Tibial nerve (tissue), 4 donors: ENCODE measurements at regions not wholly inside any gene's neighbourhood (a gene's known extent, or its start where the extent isn't known, plus 50 kb on each side); places are given as distances from the start of the nearest gene placed in this dataset.

Experiments used
- EP300 ChIP-seq, 2 donors: sonication (generic); formaldehyde crosslinking; IDR thresholded peaks; one replicate each; pipeline ENCODE4 v1.6.1; 2017; ENCODE audit warnings: antibody characterized with exemption in 2 of 2, mild to moderate bottlenecking in 1 of 2
- POLR2A ChIP-seq, 2 donors: fragments of 450-650 bp; IDR thresholded peaks; one replicate each; pipeline ENCODE4 v1.6.1; 2017; ENCODE audit warnings: antibody characterized with exemption in 2 of 2, mild to moderate bottlenecking in 2 of 2, moderate library complexity in 2 of 2
- TF ChIP-seq, protein P1 (sequence below), 5 experiments: fragments of 200-600 bp in 3 of 5; fragments of 450-650 bp in 2 of 5; sonication (generic) in 3 of 5; IDR thresholded peaks; one replicate each; pipeline ENCODE4 v1.5.1; 2016 to 2019; ENCODE audit warnings: antibody characterized with exemption in 5 of 5, mild to moderate bottlenecking in 3 of 5, moderate library complexity in 2 of 5

DNA sequence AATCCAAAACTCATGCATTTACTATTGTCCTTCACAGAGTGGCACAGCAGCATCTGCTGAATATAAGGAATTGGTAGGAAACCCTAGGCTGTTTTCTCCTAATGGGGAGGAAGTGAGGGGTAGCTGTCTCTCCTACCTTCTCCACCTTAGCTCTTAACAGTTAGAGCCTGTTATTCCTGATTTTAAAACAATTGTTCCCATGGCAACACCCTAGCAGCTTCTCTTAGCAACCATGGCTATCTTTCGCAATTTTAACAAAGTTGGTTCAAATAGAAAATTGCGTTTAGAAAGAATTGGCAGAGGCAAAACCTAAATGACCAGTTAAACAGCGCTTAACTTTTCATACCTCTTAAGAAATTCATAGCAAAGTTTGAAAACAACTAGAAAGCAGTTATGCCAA lies 603.4 kb upstream of the AUTS2 start:
- TF ChIP-seq, protein P1, sequence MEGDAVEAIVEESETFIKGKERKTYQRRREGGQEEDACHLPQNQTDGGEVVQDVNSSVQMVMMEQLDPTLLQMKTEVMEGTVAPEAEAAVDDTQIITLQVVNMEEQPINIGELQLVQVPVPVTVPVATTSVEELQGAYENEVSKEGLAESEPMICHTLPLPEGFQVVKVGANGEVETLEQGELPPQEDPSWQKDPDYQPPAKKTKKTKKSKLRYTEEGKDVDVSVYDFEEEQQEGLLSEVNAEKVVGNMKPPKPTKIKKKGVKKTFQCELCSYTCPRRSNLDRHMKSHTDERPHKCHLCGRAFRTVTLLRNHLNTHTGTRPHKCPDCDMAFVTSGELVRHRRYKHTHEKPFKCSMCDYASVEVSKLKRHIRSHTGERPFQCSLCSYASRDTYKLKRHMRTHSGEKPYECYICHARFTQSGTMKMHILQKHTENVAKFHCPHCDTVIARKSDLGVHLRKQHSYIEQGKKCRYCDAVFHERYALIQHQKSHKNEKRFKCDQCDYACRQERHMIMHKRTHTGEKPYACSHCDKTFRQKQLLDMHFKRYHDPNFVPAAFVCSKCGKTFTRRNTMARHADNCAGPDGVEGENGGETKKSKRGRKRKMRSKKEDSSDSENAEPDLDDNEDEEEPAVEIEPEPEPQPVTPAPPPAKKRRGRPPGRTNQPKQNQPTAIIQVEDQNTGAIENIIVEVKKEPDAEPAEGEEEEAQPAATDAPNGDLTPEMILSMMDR (IDR thresholded peaks at IDR 0.05): no peak
- no peak for TF ChIP-seq EP300 (IDR thresholded peaks at IDR 0.05)
- TF ChIP-seq POLR2A (IDR thresholded peaks at IDR 0.05): no peak
